NCI-H82 treated with DMSO at 0.1 percent for 48 hours (cell line): ENCODE measurements at regions not wholly inside any gene's neighbourhood (a gene's known extent, or its start where the extent isn't known, plus 50 kb on each side); places are given as distances from the start of the nearest gene placed in this dataset.

Source experiments
- DNase-seq: peaks from one replicate; lab custom pipeline; 2025; ENCODE audit not compliant: unreplicated experiment; lab: John Stamatoyannopoulos, UW

GRCh38 chr1:192521734-192522133, 53.8 kb upstream of the RGS1 start:
- DNase-seq = no peak

- no peak for DNase-seq
Measured at GRCh38 chr1:192522673-192523072, 52.9 kb upstream of the RGS1 start.

GRCh38 chr1:192524223-192524622, 51.4 kb upstream of the RGS1 start:
- DNase-seq = no peak
